NT2/D1 (cell line): ENCODE measurements at regions not wholly inside any gene's neighbourhood (a gene's known extent, or its start where the extent isn't known, plus 50 kb on each side); places are given as distances from the start of the nearest gene placed in this dataset.

Experiments used
- DNase-seq: peaks from one replicate; pipeline ENCODE4 v3.0.0-alpha.2; 2011; ENCODE audit warnings: low read depth, low spot score
- H3K27me3 ChIP-seq: 2 replicates; pipeline ENCODE4 v1.6.0; 2011; ENCODE audit warnings: mild to moderate bottlenecking; ENCODE audit not compliant: insufficient read length, insufficient read depth
- H3K36me3 ChIP-seq: 2 replicates; pipeline ENCODE4 v1.6.1; 2011; ENCODE audit warnings: mild to moderate bottlenecking, low read length, mixed read lengths; ENCODE audit not compliant: insufficient read depth, insufficient read length
- H3K4me1 ChIP-seq: 2 replicates; pipeline ENCODE4 v1.5.1; 2011; ENCODE audit not compliant: insufficient read depth, insufficient read length
- H3K4me3 ChIP-seq: 2 replicates; pipeline ENCODE4 v1.5.1; 2011; ENCODE audit warnings: low read depth; ENCODE audit not compliant: insufficient read length
- H3K9ac ChIP-seq: 2 replicates; pipeline ENCODE4 v1.6.0; 2011; ENCODE audit warnings: low read depth; ENCODE audit not compliant: insufficient read length
- H3K9me3 ChIP-seq: 2 replicates; pipeline ENCODE4 v1.5.1; 2011; ENCODE audit warnings: mild to moderate bottlenecking, low read length; ENCODE audit not compliant: insufficient read depth
- SUZ12 ChIP-seq: IDR thresholded peaks from 2 replicates; pipeline ENCODE4 v1.6.1; 2011; ENCODE audit not compliant: insufficient read length, insufficient read depth; ENCODE audit errors: extremely low read depth
- YY1 ChIP-seq: IDR thresholded peaks from 2 replicates; pipeline ENCODE4 v1.6.1; 2011; ENCODE audit not compliant: insufficient read length, insufficient read depth
- ZNF274 ChIP-seq: IDR thresholded peaks from 2 replicates; pipeline ENCODE4 v1.6.1; 2011; ENCODE audit warnings: mild to moderate bottlenecking, low read depth, low read length

- Histone ChIP-seq H3K9me3 (no peaks in the 10 kb centered on the region), H3K4me3 (no peak overlapping the region), H3K9ac (no peak overlapping the region), H3K36me3 (no peaks in the 10 kb centered on the region), H3K27me3 (no peaks in the 10 kb centered on the region), H3K4me1 (no peaks in the 10 kb centered on the region)
- TF ChIP-seq YY1 (no peak), ZNF274 (no peak), SUZ12 (no peak)
- DNase-seq, result no peak
These were observed 134.7 kb downstream of the DRD1 start for GRCh38 chr5:175309218-175309810.

DNA sequence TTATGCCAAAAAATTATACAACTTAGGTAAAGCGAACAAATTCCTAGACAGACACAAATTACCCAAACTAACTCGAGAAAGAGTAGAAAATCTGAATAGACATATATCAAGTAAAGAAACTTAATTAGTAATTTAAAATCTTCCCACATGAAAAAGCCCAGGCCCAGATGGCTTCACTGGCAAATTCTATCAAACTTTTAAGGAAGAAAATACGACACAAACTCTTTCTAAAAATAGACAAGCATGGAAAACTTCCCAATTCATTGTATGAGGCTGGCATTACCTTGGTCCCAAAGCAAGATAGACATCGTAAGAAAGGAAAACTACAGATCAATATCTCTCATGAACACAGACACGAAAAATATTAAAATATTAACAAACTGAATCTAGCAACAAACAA, 135.3 kb downstream of the DRD1 start:
- Histone ChIP-seq H3K27me3 (no peaks in the 10 kb centered on the region), H3K36me3 (no peaks in the 10 kb centered on the region), H3K9ac (no peak overlapping the region), H3K9me3 (no peaks in the 10 kb centered on the region), H3K4me3 (no peak overlapping the region), H3K4me1 (no peaks in the 10 kb centered on the region)
- TF ChIP-seq ZNF274 (no peak), YY1 (no peak), SUZ12 (no peak)
- no peak for DNase-seq

DNA sequence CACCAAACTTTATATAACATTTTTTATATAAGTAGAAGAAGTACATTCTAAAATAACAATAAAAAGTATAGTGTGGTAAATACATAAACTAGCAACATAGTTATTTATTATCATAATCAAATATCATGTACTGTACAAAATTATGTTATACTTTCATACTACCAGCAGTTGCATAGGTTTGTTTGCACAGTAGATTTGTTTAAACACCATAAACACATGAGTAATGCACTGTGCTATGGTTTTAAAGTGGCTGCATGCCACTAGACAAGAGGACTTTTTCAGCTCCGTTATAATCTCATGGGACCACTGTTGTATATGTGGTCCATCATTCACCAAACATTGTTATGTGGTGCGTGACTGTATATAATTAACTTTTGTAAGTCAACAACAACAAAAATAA, 137.6 kb downstream of the DRD1 start:
- no peaks in the 10 kb centered on the region for H3K27me3 ChIP-seq
- no peak for DNase-seq
- H3K4me1 ChIP-seq, result no peaks in the 10 kb centered on the region
- no peak overlapping the region for H3K9ac ChIP-seq
- no peaks in the 10 kb centered on the region for H3K9me3 ChIP-seq
- TF ChIP-seq ZNF274 (no peak), YY1 (no peak), SUZ12 (no peak)
- H3K4me3 ChIP-seq, result no peak overlapping the region
- no peaks in the 10 kb centered on the region for H3K36me3 ChIP-seq

GRCh38 chr5:175305251-175305650, 138.7 kb downstream of the DRD1 start:
- DNase-seq, result no peak
- H3K9me3 ChIP-seq, result no peaks in the 10 kb centered on the region
- H3K27me3 ChIP-seq, result no peaks in the 10 kb centered on the region
- no peaks in the 10 kb centered on the region for H3K4me1 ChIP-seq
- no peak for TF ChIP-seq ZNF274
- no peak for TF ChIP-seq SUZ12
- TF ChIP-seq YY1, result no peak
- no peak overlapping the region for H3K9ac ChIP-seq
- H3K36me3 ChIP-seq, result no peaks in the 10 kb centered on the region
- no peak overlapping the region for H3K4me3 ChIP-seq

DNA sequence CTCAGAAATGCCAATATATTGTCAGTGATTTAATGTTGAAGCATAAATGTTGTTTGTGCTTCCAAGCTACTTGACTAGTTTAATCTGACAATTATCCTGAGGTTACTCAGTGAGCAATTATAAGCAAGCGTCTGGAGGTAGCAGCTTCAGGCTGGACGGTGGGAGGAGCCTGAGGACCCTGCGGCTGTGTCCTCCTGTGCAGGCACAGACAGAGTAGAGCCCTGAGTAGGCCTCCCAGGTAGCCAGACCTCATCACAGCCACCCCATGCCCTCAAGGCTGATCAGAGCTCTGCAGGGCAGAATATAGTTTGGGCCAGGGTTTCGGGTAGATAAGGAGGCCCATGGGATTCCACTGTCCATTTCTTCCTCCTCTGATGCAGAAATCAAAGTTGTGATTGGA, 153.6 kb downstream of the DRD1 start:
- Histone ChIP-seq H3K9me3 (no peaks in the 10 kb centered on the region), H3K9ac (no peak overlapping the region), H3K4me3 (no peak overlapping the region), H3K4me1 (no peaks in the 10 kb centered on the region), H3K36me3 (no peaks in the 10 kb centered on the region), H3K27me3 (no peaks in the 10 kb centered on the region)
- DNase-seq, result no peak
- TF ChIP-seq SUZ12, result no peak

GRCh38 chr5:175288048-175288621, 155.8 kb downstream of the DRD1 start:
- no peaks in the 10 kb centered on the region for H3K36me3 ChIP-seq
- TF ChIP-seq YY1, result no peak
- no peak for TF ChIP-seq ZNF274
- no peak for TF ChIP-seq SUZ12
- no peaks in the 10 kb centered on the region for H3K9me3 ChIP-seq
- H3K4me1 ChIP-seq, result no peaks in the 10 kb centered on the region
- H3K4me3 ChIP-seq, result no peak overlapping the region
- H3K27me3 ChIP-seq, result no peaks in the 10 kb centered on the region
- H3K9ac ChIP-seq, result no peak overlapping the region
- DNase-seq, result no peak

GRCh38 chr5:175286981-175287380, 157.0 kb downstream of the DRD1 start:
- Histone ChIP-seq H3K27me3 (no peaks in the 10 kb centered on the region), H3K9ac (no peak overlapping the region), H3K4me3 (no peak overlapping the region), H3K9me3 (no peaks in the 10 kb centered on the region), H3K36me3 (no peaks in the 10 kb centered on the region), H3K4me1 (no peaks in the 10 kb centered on the region)
- TF ChIP-seq ZNF274 (no peak), SUZ12 (no peak), YY1 (no peak)
- DNase-seq, result no peak

DNA sequence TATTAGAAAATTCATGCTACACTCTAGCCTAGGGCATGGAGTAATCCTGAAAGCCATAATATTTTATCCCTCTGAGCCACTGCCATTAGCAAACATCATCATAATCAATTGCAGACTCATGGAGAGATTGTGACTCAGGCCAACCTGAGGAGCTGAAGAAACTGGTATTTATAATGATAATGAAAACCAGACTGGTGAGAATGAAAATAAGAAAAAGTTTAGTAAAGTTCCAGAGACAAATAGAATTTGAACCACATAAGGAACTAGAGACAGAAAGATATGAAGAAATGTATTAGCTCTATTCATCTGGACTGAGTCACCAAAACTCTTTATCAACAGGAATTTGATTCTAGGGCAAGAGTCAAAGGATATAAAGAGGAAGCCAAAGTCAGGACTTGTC, 158.7 kb downstream of the DRD1 start:
- TF ChIP-seq YY1 (no peak), SUZ12 (no peak), ZNF274 (no peak)
- Histone ChIP-seq H3K4me1 (no peaks in the 10 kb centered on the region), H3K27me3 (no peaks in the 10 kb centered on the region)

More for the DNA sequence above, 158.7 kb downstream of the DRD1 start:
- DNase-seq, result no peak
- Histone ChIP-seq H3K9ac (no peak overlapping the region), H3K9me3 (no peaks in the 10 kb centered on the region), H3K4me3 (no peak overlapping the region), H3K36me3 (no peaks in the 10 kb centered on the region)
